ENCODE measurements at regions not wholly inside any gene's neighbourhood (a gene's known extent, or its start where the extent isn't known, plus 50 kb on each side); places are given as distances from the start of the nearest gene placed in this dataset.

- no peak overlapping the region for H2AK5ac ChIP-seq (ENCODE audit: low read depth, low read length)
- H3K9me1 ChIP-seq (ENCODE audit: insufficient read depth, low read length): no peaks in the 10 kb centered on the region
- no TSS peak for BruUV-seq (replicated peaks)
- H4K8ac ChIP-seq (ENCODE audit: low read depth in 2 of 2, low read length in 2 of 2): no peak overlapping the region
- no peaks in the 10 kb centered on the region for H3K36me3 ChIP-seq (ENCODE audit: control insufficient read depth, insufficient read depth, low read length)
- no peak overlapping the region for H2BK15ac ChIP-seq (ENCODE audit: low read depth, low read length)
- no peak overlapping the region for H4K91ac ChIP-seq (ENCODE audit: insufficient read depth, low read depth, low read length)
- H2BK120ac ChIP-seq (ENCODE audit: low read depth, low read length): no peak overlapping the region
- no peak overlapping the region for H2BK5ac ChIP-seq (ENCODE audit: low read depth, low read length, poor library complexity, severe bottlenecking)
- no peak overlapping the region for H3K27ac ChIP-seq (ENCODE audit: insufficient read depth, low read length)
- H3K4me2 ChIP-seq (ENCODE audit: low read depth, low read length): no peak overlapping the region
- H2AK9ac ChIP-seq (replicated peaks; ENCODE audit: low read depth, low read length, poor library complexity): no peak overlapping the region
- H4K5ac ChIP-seq (ENCODE audit: low read depth, low read length): no peak overlapping the region
- DNase-seq (no peak), ATAC-seq (ENCODE audit: low read depth) (no peak)
- H3K79me1 ChIP-seq (ENCODE audit: low read depth in 1 of 2, low read length in 2 of 2): no peaks in the 10 kb centered on the region
- no peaks in the 10 kb centered on the region for H3K4me1 ChIP-seq (ENCODE audit: control insufficient read depth, insufficient read depth, low read length)
- H3K9me3 ChIP-seq (ENCODE audit: control insufficient read depth, insufficient read depth, low read length): no peaks in the 10 kb centered on the region
- no peak overlapping the region for H2AFZ ChIP-seq (replicated peaks; ENCODE audit: low read length, poor library complexity)
- CTCF ChIA-PET: no interaction called here
- no peak overlapping the region for H2BK20ac ChIP-seq (ENCODE audit: low read depth, low read length)
- no peak overlapping the region for H3K4me3 ChIP-seq (ENCODE audit: insufficient read depth, low read depth, low read length)
- dilution Hi-C loops (cut with HindIII; ENCODE audit: low sequenced_read_pairs, unreplicated experiment) (no loop called here), intact Hi-C loops (cut with micrococcal nuclease) (no loop called here), in situ Hi-C loops (cut with MboI; ENCODE audit: low sequenced_read_pairs) (no loop called here)
- no CpG with 5 or more reads among the region's 1 CpG for WGBS, 2 experiments (ENCODE audit: extremely low coverage in 2 of 2, insufficient read length in 1 of 2)
- POLR2A ChIA-PET (ENCODE audit: unreplicated experiment): no interaction called here
- H3K4ac ChIP-seq (ENCODE audit: low read depth, low read length): no peak overlapping the region
- H3K14ac ChIP-seq (replicated peaks; ENCODE audit: low read depth, low read length): no peak overlapping the region
- no peak overlapping the region for H3K23ac ChIP-seq (ENCODE audit: low read depth, low read length)
- no peaks in the 10 kb centered on the region for H4K20me1 ChIP-seq (ENCODE audit: insufficient read depth, low read length)
- H3K56ac ChIP-seq (ENCODE audit: extremely low read depth, insufficient read depth, low read length): no peak overlapping the region
- TF ChIP-seq RFX5 (IDR thresholded peaks at IDR 0.05; ENCODE audit: low read depth, low read length) (no peak), RAD21 (IDR thresholded peaks at IDR 0.05; ENCODE audit: low read length) (no peak), MAFK (IDR thresholded peaks at IDR 0.05; ENCODE audit: low read depth, low read length) (no peak), FOS (IDR thresholded peaks at IDR 0.05; ENCODE audit: low read depth, low read length) (no peak), MXI1 (IDR thresholded peaks at IDR 0.05; ENCODE audit: borderline replicate concordance, low read depth, low read length) (no peak), RCOR1 (IDR thresholded peaks at IDR 0.05; ENCODE audit: insufficient replicate concordance, low read length) (no peak), POLR2A (IDR thresholded peaks at IDR 0.05; ENCODE audit: low read depth, low read length) (no peak), MAZ (IDR thresholded peaks at IDR 0.05; ENCODE audit: borderline replicate concordance, low read depth, low read length) (no peak), NFE2L2 (IDR thresholded peaks at IDR 0.05; ENCODE audit: low read depth, low read length) (no peak), SMC3 (IDR thresholded peaks at IDR 0.05; ENCODE audit: low read depth, low read length) (no peak), ELK1 (IDR thresholded peaks at IDR 0.05; ENCODE audit: borderline replicate concordance, low read depth, low read length) (no peak), CHD1 (IDR thresholded peaks at IDR 0.05; ENCODE audit: low read depth, low read length) (no peak), CEBPB (IDR thresholded peaks at IDR 0.05; ENCODE audit: low read depth, low read length) (no peak), USF2 (IDR thresholded peaks at IDR 0.05; ENCODE audit: low read depth, low read length) (no peak), BHLHE40 (IDR thresholded peaks at IDR 0.05; ENCODE audit: low read depth, low read length) (no peak), CTCF (conservative IDR thresholded peaks at IDR 0.05; ENCODE audit: low read depth, low read length) (no peak)
- no peak overlapping the region for H3K9ac ChIP-seq (ENCODE audit: low read depth, low read length)
- no peak overlapping the region for H3K18ac ChIP-seq (ENCODE audit: low read depth, low read length)
- no peaks in the 10 kb centered on the region for H3K27me3 ChIP-seq (ENCODE audit: control insufficient read depth, insufficient read depth, low read length)
These were observed 81.6 kb upstream of the CACHD1 start for GRCh38 chr1:64388336-64388735.
